ENCODE measurements at regions not wholly inside any gene's neighbourhood (a gene's known extent, or its start where the extent isn't known, plus 50 kb on each side); places are given as distances from the start of the nearest gene placed in this dataset.

- intact Hi-C loops (cut with micrococcal nuclease; ENCODE audit: unreplicated experiment) = no loop called here
- BruUV-seq (replicated peaks) = no TSS peak
Observed at GRCh38 chr13:97559030-97559429, 125.1 kb downstream of the RAP2A start.

GRCh38 chr13:97559981-97560380, 126.0 kb downstream of the RAP2A start:
- intact Hi-C loops (cut with micrococcal nuclease; ENCODE audit: unreplicated experiment) = no loop called here
- POLR2A ChIA-PET = no interaction called here

More at GRCh38 chr13:97559030-97559429, 125.1 kb downstream of the RAP2A start:
- no peak for ATAC-seq
- DNase-seq (ENCODE audit: low read depth, low spot score) = no peak
- H3K9me3 ChIP-seq (ENCODE audit: control insufficient read depth, insufficient read depth, low read depth, low read length) = no peaks in the 10 kb centered on the region
- no peaks in the 10 kb centered on the region for H3K27me3 ChIP-seq (ENCODE audit: control insufficient read depth, insufficient read depth, low read length)
- ChIA-PET POLR2A (no interaction called here), CTCF (no interaction called here)
- no peak overlapping the region for H3K27ac ChIP-seq (ENCODE audit: low read length)
- TF ChIP-seq POLR2AphosphoS5 (IDR thresholded peaks at IDR 0.05; ENCODE audit: low read depth, low read length) (no peak), TCF7L2 (IDR thresholded peaks at IDR 0.05; ENCODE audit: low read depth, low read length) (no peak), REST (IDR thresholded peaks at IDR 0.05; ENCODE audit: insufficient read depth in 1 of 2, low read depth in 2 of 2, low read length in 1 of 2) (no peak), CTCF (IDR thresholded peaks at IDR 0.05) (no peak), SIN3A (IDR thresholded peaks at IDR 0.05; ENCODE audit: borderline replicate concordance, insufficient read depth, low read depth, low read length) (no peak)
- H3K36me3 ChIP-seq (ENCODE audit: control insufficient read depth, insufficient read depth, low read length) = no peaks in the 10 kb centered on the region
- no peak overlapping the region for H3K4me3 ChIP-seq (ENCODE audit: low read depth in 2 of 2, low read length in 2 of 2)
- in situ Hi-C loops (cut with HindIII; ENCODE audit: low pct_unique_long_range_greater_than_20kb, low sequenced_read_pairs) = no loop called here
- H3K4me1 ChIP-seq (ENCODE audit: control insufficient read depth, insufficient read depth, low read length) = no peaks in the 10 kb centered on the region

More at GRCh38 chr13:97559981-97560380, 126.0 kb downstream of the RAP2A start:
- Histone ChIP-seq H3K9me3 (ENCODE audit: control insufficient read depth, insufficient read depth, low read depth, low read length) (no peaks in the 10 kb centered on the region), H3K4me3 (ENCODE audit: low read depth in 2 of 2, low read length in 2 of 2) (no peak overlapping the region), H3K36me3 (ENCODE audit: control insufficient read depth, insufficient read depth, low read length) (no peaks in the 10 kb centered on the region), H3K27ac (ENCODE audit: low read length) (no peak overlapping the region), H3K4me1 (ENCODE audit: control insufficient read depth, insufficient read depth, low read length) (no peaks in the 10 kb centered on the region), H3K27me3 (ENCODE audit: control insufficient read depth, insufficient read depth, low read length) (no peaks in the 10 kb centered on the region)
- CTCF ChIA-PET = no interaction called here
- ATAC-seq = no peak
- TF ChIP-seq TCF7L2 (IDR thresholded peaks at IDR 0.05; ENCODE audit: low read depth, low read length) (no peak), CTCF (IDR thresholded peaks at IDR 0.05) (no peak), POLR2AphosphoS5 (IDR thresholded peaks at IDR 0.05; ENCODE audit: low read depth, low read length) (no peak), REST (IDR thresholded peaks at IDR 0.05; ENCODE audit: insufficient read depth in 1 of 2, low read depth in 2 of 2, low read length in 1 of 2) (no peak), SIN3A (IDR thresholded peaks at IDR 0.05; ENCODE audit: borderline replicate concordance, insufficient read depth, low read depth, low read length) (no peak)
- DNase-seq (ENCODE audit: low read depth, low spot score) = no peak
- no TSS peak for BruUV-seq (replicated peaks)
- in situ Hi-C loops (cut with HindIII; ENCODE audit: low pct_unique_long_range_greater_than_20kb, low sequenced_read_pairs) = no loop called here
